ENCODE measurements at regions not wholly inside any gene's neighbourhood (a gene's known extent, or its start where the extent isn't known, plus 50 kb on each side); places are given as distances from the start of the nearest gene placed in this dataset.

GRCh38 chr3:117688583-117688982 is 979.0 kb downstream of the TUSC7 start:
- TF ChIP-seq CTCF (IDR thresholded peaks at IDR 0.05) (no peak), POLR2A (IDR thresholded peaks at IDR 0.05) (no peak)

All from right lobe of liver (tissue), 4 donors.